Activated T-cell treated with anti-CD3 and anti-CD28 coated beads, Interleukin-2, amount 50 U/mL, for 72 hours (primary cell): ENCODE measurements at regions not wholly inside any gene's neighbourhood (a gene's known extent, or its start where the extent isn't known, plus 50 kb on each side); places are given as distances from the start of the nearest gene placed in this dataset.
A peak's percentile ranks its signal among the peaks of the same experiment; 100 is the strongest.

Experiments
- ATAC-seq, 2 donors: fragments of 150-1000 bp; cut with Tn5 transposase; replicated peaks in 1 of 2; 2 replicates each; pipeline ENCODE4 v1.10.0; 2021; ENCODE audit warnings: moderate library complexity in 2 of 2, mild to moderate bottlenecking in 1 of 2
- DNase-seq, 2 donors: peaks; one replicate each; pipeline ENCODE4 v3.0.0; 2021 to 2022; ENCODE audit warnings: mixed read lengths in 1 of 2
- H3K27ac Mint-ChIP-seq: one replicate; pipeline ENCODE4 v1.8.0; 2022; ENCODE audit warnings: mild to moderate bottlenecking, moderate library complexity, mixed read lengths
- H3K27me3 Mint-ChIP-seq: one replicate; pipeline ENCODE4 v1.8.0; 2022; ENCODE audit warnings: low read depth, mixed read lengths
- H3K36me3 Mint-ChIP-seq, 2 donors: one replicate each; pipeline ENCODE4 v1.8.0; 2022; ENCODE audit warnings: mixed read lengths in 2 of 2, mild to moderate bottlenecking in 1 of 2; ENCODE audit not compliant: insufficient read depth in 2 of 2
- H3K4me1 Mint-ChIP-seq: one replicate; pipeline ENCODE4 v1.8.0; 2022; ENCODE audit warnings: low read depth, mixed read lengths
- H3K4me3 Mint-ChIP-seq, 2 donors: one replicate each; pipeline ENCODE4 v1.8.0; 2022; ENCODE audit warnings: mild to moderate bottlenecking in 2 of 2, mixed read lengths in 2 of 2, moderate library complexity in 2 of 2
- H3K9me3 Mint-ChIP-seq, 2 donors: one replicate each; pipeline ENCODE4 v1.8.0; 2022; ENCODE audit warnings: mixed read lengths in 2 of 2

DNA sequence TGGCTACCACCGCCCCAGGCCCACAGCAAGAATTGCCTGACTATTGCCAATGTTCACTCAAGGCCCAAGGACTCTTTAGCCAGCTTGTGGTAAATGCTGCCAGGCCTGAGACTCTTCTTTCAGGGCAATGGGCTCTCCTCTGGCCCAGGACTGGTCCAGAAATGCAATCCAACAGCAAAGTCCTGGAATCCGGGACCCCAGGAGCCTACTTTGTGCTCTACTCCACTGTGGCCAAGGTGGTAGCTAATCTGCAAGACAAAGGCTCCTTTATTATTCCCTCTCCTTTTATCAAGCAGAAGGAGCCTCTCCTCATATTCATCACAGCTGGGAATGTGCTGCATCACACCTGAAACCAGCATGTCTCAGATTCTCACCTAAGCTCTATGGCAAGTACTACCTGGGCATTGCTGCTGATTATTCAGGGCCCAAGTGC, 107.6 kb upstream of the PRSS58 start:
- H3K36me3 Mint-ChIP-seq, result peaks cover 2 to 7% of the 10 kb centered on the region in 2 donors
- no peak overlapping the region for H3K4me3 Mint-ChIP-seq
- H3K4me1 Mint-ChIP-seq, result peaks cover 14% of the 10 kb centered on the region
- H3K27ac Mint-ChIP-seq, result no peak overlapping the region
- no peak for ATAC-seq
- DNase-seq, result no peak
- peaks cover 30% of the 10 kb centered on the region for H3K27me3 Mint-ChIP-seq
- H3K9me3 Mint-ChIP-seq, result peaks cover 7 to 8% of the 10 kb centered on the region in 2 donors

- ATAC-seq, result no peak
- Mint-ChIP-seq H3K27ac (no peak overlapping the region), H3K36me3 (peaks cover 2 to 7% of the 10 kb centered on the region in 2 donors), H3K9me3 (peaks cover 7 to 8% of the 10 kb centered on the region in 2 donors), H3K4me1 (peaks cover 14% of the 10 kb centered on the region), H3K4me3 (no peak overlapping the region), H3K27me3 (peaks cover 30% of the 10 kb centered on the region)
- DNase-seq, result no peak
Observed at GRCh38 chr7:142364551-142364950, 106.7 kb upstream of the PRSS58 start.

DNA sequence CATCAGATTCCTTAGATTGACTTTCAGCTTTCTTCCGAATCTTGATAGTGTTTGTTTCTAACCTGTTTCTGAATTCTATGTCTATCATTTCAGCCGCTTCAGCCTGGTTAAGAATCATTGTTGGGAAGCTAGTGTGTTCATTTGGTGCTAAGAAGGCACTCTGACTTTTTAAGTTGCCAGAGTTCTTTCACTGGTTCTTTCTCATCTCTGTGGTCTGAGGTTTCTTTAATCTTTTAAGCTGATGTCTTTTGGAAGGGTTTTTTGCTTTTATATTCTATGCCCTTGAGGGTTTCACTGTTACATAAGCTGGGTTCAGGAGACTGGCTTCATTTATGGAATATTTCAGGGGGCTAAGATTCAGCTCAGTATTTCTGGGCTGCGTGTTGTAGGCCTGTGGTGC, 104.5 kb upstream of the PRSS58 start:
- H3K9me3 Mint-ChIP-seq, result no peaks in the 10 kb centered on the region
- peak overlapping the region in 1 of 2 donors; percentile 27 for H3K4me3 Mint-ChIP-seq
- no peak for DNase-seq
- peaks cover 36% of the 10 kb centered on the region for H3K27me3 Mint-ChIP-seq
- H3K27ac Mint-ChIP-seq, result peak overlapping the region; percentile 9
- peaks cover 25% of the 10 kb centered on the region for H3K4me1 Mint-ChIP-seq
- no peaks in the 10 kb centered on the region for H3K36me3 Mint-ChIP-seq
- peak; percentile 44 to 51 for ATAC-seq

DNA sequence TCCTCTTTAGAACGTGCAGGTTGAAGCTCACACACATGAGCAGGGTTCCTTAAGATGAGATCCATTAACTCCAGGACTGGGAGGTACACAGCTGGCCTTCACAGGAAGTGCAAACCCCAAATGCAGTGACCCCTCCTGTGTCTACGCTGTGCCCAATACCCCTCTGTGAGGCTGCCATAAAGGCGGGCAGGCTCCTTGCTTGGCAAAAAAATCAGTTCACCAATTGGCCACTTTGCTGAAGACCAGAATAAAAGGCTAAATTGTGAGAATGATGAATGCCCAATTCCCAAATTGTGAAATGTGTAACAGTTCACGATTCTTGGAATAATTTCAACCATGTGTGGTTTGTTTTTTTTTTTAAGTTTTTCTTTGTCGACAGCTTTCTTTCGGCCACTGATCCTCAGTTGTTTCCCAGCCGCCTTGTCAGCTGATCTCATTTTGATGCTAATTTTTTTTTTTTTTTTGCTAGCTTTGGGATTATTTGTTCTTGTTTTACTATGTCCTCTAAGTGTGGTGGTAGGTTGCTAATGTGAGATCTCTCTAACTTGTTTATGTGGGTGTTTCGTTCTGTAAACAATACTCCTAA, 101.9 kb upstream of the PRSS58 start:
- no peaks in the 10 kb centered on the region for H3K36me3 Mint-ChIP-seq
- no peak overlapping the region for H3K4me3 Mint-ChIP-seq
- no peaks in the 10 kb centered on the region for H3K9me3 Mint-ChIP-seq
- ATAC-seq, result no peak
- H3K27ac Mint-ChIP-seq, result no peak overlapping the region
- peaks cover 46% of the 10 kb centered on the region for H3K27me3 Mint-ChIP-seq
- peaks cover 25% of the 10 kb centered on the region for H3K4me1 Mint-ChIP-seq
- DNase-seq, result no peak

GRCh38 chr7:142357953-142358520, 100.2 kb upstream of the PRSS58 start:
- H3K4me3 Mint-ChIP-seq, result peak overlapping the region in 1 of 2 donors; percentile 55
- H3K27me3 Mint-ChIP-seq, result peaks cover 29% of the 10 kb centered on the region
- no peaks in the 10 kb centered on the region for H3K36me3 Mint-ChIP-seq
- DNase-seq (peak; percentile 19 to 25), ATAC-seq (peak; percentile 64 to 78)
- peak overlapping the region; percentile 72 for H3K27ac Mint-ChIP-seq
- H3K4me1 Mint-ChIP-seq, result peaks cover 32% of the 10 kb centered on the region
- no peaks in the 10 kb centered on the region for H3K9me3 Mint-ChIP-seq

DNA sequence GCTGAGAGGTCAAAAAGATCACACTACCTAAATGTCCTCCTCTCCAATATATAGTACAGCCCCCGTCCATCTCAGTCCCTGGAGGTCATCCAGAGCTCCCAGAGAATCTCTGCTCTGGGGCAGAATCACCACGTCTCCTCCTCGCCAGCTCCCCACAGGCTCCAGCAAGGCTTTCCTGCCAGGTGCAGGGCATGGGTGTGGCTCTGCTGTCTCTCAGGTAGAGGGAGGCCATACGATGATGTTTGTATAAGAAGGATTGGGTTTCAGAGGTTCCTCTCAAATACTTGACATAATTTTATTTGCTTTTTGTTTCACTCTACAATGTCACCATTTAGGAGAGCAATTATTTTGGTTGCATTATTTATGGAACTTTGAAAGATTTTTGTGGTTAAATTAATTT, 98.3 kb upstream of the PRSS58 start:
- no peak for DNase-seq
- no peak overlapping the region for H3K4me3 Mint-ChIP-seq
- H3K27ac Mint-ChIP-seq, result no peak overlapping the region
- H3K27me3 Mint-ChIP-seq, result peaks cover 17% of the 10 kb centered on the region
- peaks cover 32% of the 10 kb centered on the region for H3K4me1 Mint-ChIP-seq
- no peak for ATAC-seq
- peaks cover 0 to 2% of the 10 kb centered on the region in 2 donors for H3K36me3 Mint-ChIP-seq
- H3K9me3 Mint-ChIP-seq, result no peaks in the 10 kb centered on the region

DNA sequence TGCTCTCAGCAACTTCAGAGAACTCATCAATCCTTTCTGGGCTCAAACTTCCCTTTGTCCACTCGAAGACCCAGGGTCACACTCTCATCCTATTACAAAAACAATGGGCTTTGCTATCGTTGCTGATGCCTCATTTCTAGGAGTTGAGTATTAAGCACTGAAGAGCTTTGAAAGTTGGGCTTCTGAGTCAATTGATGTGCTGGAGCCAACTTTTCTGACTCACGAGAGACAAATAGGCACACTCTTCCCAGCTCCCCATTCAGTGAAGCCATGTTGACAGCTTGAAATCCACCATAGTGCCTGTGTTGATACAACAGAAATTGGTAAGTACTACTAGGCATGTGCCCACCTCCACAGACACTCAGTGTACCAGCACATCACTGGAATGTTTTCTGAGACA, 97.5 kb upstream of the PRSS58 start:
- H3K4me3 Mint-ChIP-seq, result no peak overlapping the region
- no peak overlapping the region for H3K27ac Mint-ChIP-seq
- DNase-seq, result no peak
- ATAC-seq, result no peak
- H3K27me3 Mint-ChIP-seq, result peaks cover 22% of the 10 kb centered on the region
- H3K9me3 Mint-ChIP-seq, result no peaks in the 10 kb centered on the region
- H3K4me1 Mint-ChIP-seq, result peaks cover 32% of the 10 kb centered on the region
- H3K36me3 Mint-ChIP-seq, result peaks cover 0 to 2% of the 10 kb centered on the region in 2 donors

DNA sequence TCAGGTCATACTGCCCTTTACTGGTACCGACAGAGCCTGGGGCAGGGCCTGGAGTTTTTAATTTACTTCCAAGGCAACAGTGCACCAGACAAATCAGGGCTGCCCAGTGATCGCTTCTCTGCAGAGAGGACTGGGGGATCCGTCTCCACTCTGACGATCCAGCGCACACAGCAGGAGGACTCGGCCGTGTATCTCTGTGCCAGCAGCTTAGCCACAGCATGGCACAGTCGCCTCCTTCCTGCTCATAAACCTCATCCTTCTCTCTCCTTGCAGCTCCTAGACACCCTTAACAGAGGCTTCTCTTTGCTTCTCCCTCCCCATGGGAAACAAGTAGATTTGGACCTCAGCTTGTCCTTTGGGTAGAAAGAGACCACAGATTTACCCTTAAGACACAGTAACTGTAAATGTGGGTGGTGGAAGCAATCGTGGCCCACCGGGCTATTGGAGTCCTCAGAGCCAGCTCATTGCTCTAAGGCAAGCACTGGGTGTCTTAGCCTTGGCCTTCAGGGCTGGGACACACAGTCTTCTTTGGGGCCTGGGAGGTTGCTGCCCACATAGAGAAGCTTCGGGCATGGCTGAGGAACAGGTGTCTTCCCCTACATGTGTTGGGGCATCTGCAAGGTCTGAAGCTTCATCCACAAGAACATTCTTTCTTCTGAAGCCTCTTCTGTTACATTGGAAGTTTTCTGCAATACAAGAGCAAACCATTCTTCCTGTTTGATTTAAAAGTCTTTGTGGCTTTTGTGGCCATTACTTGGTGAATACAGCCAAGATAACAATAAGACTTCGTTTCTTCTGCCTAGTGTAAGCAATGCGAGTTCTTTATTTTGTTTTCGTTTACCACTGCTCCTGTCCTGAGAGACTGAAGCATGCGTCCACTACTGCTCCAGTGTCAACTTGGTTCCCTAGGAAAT, 95.5 kb upstream of the PRSS58 start:
- ATAC-seq, result peak in 1 of 2 donors; percentile 51
- Mint-ChIP-seq H3K4me1 (peaks cover 31% of the 10 kb centered on the region), H3K36me3 (peaks cover 0 to 2% of the 10 kb centered on the region in 2 donors), H3K27me3 (peaks cover 27% of the 10 kb centered on the region), H3K4me3 (peak overlapping the region; percentile 50 to 73), H3K27ac (peak overlapping the region; percentile 91), H3K9me3 (no peaks in the 10 kb centered on the region)
- no peak for DNase-seq

- ATAC-seq (peak; percentile 15 to 65), DNase-seq (no peak)
- peak overlapping the region; percentile 18 to 73 for H3K4me3 Mint-ChIP-seq
- H3K9me3 Mint-ChIP-seq, result no peaks in the 10 kb centered on the region
- H3K27ac Mint-ChIP-seq, result peak overlapping the region; percentile 91
- H3K27me3 Mint-ChIP-seq, result peaks cover 23% of the 10 kb centered on the region
- peaks cover 0 to 2% of the 10 kb centered on the region in 2 donors for H3K36me3 Mint-ChIP-seq
- peaks cover 22% of the 10 kb centered on the region for H3K4me1 Mint-ChIP-seq
Observed at GRCh38 chr7:142352543-142352942, 94.7 kb upstream of the PRSS58 start.

- Mint-ChIP-seq H3K4me3 (peak overlapping the region in 1 of 2 donors; percentile 27), H3K36me3 (peaks cover 0 to 2% of the 10 kb centered on the region in 2 donors), H3K27ac (peak overlapping the region; percentile 91), H3K9me3 (no peaks in the 10 kb centered on the region), H3K27me3 (peaks cover 19% of the 10 kb centered on the region), H3K4me1 (peaks cover 21% of the 10 kb centered on the region)
- ATAC-seq (no peak), DNase-seq (no peak)
Observed at GRCh38 chr7:142351145-142351544, 93.3 kb upstream of the PRSS58 start.

DNA sequence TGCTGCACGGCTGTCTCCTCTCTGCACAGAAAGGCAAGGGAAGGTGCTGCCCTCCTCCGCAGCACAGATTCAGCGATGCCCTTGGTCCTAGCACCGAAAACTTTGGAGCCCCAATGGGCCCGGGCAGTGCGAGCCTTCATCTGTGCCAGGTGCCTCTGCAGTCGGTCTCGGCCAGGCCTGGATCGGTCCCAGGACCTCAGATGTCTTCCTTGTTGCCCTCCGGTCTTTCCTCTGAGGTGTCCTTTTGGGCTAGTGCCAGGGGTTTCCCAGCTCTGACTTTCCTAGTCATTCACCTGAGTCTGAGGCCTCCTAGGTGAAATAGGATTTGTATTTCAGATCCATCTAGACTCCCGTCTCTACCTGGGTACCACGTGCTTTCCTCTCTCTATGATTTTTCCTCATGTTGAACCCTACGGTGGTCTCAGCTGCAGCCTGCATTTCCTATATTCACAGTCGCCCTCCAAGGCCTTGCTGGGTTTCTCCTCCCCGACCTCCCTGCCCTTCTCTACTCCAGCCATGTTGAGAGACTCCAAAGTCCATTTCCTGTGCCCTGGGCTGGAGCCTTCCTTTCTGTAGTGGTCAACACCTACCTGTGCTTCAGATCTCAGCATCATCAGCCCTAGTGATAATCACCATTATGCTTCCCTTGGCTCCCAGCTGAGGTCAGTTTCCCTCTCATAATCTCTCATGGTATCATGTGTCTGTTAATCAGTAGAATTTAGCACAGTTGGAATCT, 92.0 kb upstream of the PRSS58 start:
- H3K4me3 Mint-ChIP-seq, result no peak overlapping the region
- no peaks in the 10 kb centered on the region for H3K9me3 Mint-ChIP-seq
- peaks cover 0 to 2% of the 10 kb centered on the region in 2 donors for H3K36me3 Mint-ChIP-seq
- DNase-seq, result no peak
- ATAC-seq, result no peak
- peaks cover 27% of the 10 kb centered on the region for H3K4me1 Mint-ChIP-seq
- no peak overlapping the region for H3K27ac Mint-ChIP-seq
- H3K27me3 Mint-ChIP-seq, result peaks cover 12% of the 10 kb centered on the region

DNA sequence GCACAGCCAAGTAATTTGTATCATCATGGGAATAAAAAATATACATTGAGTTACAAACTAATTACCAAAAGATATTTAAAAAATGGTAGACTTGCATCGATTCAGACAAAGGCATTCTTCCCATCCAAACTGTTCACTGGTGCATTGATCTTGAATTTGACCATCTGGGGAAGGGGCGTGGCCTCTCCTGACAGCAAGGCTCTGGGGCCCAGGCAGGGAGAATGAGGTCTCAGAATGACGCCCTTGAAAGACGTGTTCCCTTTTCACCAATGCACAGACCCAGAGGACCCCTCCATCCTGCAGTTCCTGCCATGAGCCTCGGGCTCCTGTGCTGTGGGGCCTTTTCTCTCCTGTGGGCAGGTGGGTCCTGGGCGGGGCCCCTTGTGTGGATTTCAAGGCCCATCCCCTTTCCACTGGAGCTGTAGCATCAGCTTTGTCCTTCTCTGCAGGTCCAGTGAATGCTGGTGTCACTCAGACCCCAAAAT, 91.1 kb upstream of the PRSS58 start:
- H3K36me3 Mint-ChIP-seq, result peaks cover 0 to 2% of the 10 kb centered on the region in 2 donors
- H3K9me3 Mint-ChIP-seq, result no peaks in the 10 kb centered on the region
- ATAC-seq, result no peak
- no peak for DNase-seq
- peaks cover 25% of the 10 kb centered on the region for H3K4me1 Mint-ChIP-seq
- peaks cover 12% of the 10 kb centered on the region for H3K27me3 Mint-ChIP-seq
- H3K4me3 Mint-ChIP-seq, result no peak overlapping the region
- no peak overlapping the region for H3K27ac Mint-ChIP-seq
